ENCODE measurements at regions not wholly inside any gene's neighbourhood (a gene's known extent, or its start where the extent isn't known, plus 50 kb on each side); places are given as distances from the start of the nearest gene placed in this dataset.

GRCh38 chr1:64405833-64406232 is 64.1 kb upstream of the CACHD1 start:
- TF ChIP-seq CTCF (IDR thresholded peaks at IDR 0.05) (no peak), POLR2A (IDR thresholded peaks at IDR 0.05) (no peak)
